ENCODE measurements at regions not wholly inside any gene's neighbourhood (a gene's known extent, or its start where the extent isn't known, plus 50 kb on each side); places are given as distances from the start of the nearest gene placed in this dataset.
"Not testable (repeated sequence)": the region's sequence is repeated elsewhere in the genome, so short reads cannot be mapped to it uniquely, and the experiment has no call there.

- DNase-seq (ENCODE audit: low read depth in 2 of 3, low spot score in 2 of 3) = no peak
Observed at GRCh38 chr14:76264384-76264783, 111.6 kb upstream of the ESRRB start.

DNA sequence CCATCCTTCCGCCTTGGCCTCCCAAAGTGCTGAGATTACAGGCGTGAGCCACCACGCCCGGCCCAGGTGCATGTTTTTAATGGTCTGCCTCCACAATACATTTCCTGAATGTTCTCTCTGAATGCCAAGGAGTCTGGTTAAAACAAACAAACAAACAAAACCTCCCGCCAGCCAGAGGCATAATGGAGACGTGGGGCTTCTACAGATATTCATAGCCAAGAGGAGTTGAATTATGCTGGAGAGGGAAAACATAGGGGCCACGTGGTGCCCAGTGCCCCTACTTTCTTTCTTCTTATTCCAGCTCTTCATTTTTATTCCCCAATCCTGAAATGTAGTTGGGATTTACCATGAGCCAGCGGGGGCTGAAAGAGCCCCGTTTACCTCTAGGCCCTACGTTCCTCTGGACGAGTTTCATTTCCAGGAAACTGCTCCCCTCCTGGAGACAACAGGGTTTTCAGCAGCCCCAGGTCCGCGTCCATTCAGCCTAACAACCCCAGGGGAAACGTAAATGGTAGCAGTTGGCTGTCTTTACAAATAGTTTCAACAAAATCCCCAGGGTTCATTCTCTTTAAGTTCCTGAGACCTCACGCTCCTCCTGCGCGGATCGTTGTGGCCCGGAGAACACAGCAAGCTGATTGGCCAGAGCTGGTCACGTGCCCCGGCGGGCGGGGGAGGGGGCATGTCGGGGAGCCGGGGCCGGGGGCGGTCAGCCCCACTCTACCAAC is 108.5 kb upstream of the ESRRB start:
- peak in 2 of 3 donors; percentile 13 to 39 for DNase-seq (ENCODE audit: low read depth in 2 of 3, low spot score in 2 of 3)

- DNase-seq (ENCODE audit: low read depth in 2 of 3, low spot score in 2 of 3) = no peak
Observed at GRCh38 chr14:76268047-76268431, 107.9 kb upstream of the ESRRB start.

GRCh38 chr14:76268700-76269099 is 107.2 kb upstream of the ESRRB start:
- no peak for DNase-seq (ENCODE audit: low read depth in 2 of 3, low spot score in 2 of 3)

GRCh38 chr14:76271041-76271755 is 104.7 kb upstream of the ESRRB start:
- no peak for DNase-seq (ENCODE audit: low read depth in 2 of 3, low spot score in 2 of 3)

DNA sequence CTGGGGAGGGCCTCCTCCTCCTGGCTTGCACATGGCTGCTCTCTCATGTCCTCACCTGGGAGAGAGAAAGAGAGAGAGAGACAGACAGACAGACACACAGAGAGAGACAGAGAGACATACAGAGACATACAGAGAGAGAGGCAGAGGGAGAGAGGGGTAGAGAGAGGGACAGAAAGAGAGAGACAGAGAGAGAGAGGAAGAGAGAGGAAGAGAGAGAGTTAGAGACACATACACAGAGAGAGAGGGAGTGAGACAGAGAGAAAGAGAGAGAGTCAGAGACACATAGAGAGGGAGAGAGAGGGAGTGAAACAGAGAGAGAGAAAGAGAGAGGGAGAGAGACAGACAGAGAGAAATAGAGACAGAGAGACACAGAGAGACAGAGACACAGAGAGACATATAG is 103.6 kb upstream of the ESRRB start:
- no peak for DNase-seq (ENCODE audit: low read depth in 2 of 3, low spot score in 2 of 3)

- DNase-seq (ENCODE audit: low read depth in 2 of 3, low spot score in 2 of 3) = no peak
Observed at GRCh38 chr14:76272774-76273173, 103.2 kb upstream of the ESRRB start.

GRCh38 chr14:76273346-76273745 is 102.6 kb upstream of the ESRRB start:
- no peak for DNase-seq (ENCODE audit: low read depth in 2 of 3, low spot score in 2 of 3)

DNA sequence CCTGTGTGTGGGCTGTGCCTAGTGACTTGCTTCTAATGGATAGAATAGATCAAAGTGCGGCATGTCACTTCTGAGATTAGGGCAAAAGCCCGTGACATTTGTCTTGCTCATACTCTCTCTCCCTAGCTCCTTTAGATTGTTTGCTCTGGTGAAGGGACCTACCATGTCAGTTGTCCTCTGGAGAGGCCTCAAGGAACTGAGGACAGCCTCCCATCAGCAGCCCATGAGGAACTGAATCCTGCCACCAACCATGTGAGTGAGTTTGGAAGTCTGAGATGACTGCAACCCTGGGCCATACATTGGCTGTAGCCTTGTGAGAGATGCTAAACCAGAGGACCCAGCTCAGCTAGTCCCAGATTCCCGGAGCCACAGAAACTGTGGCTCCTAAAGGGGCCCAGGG is 101.6 kb upstream of the ESRRB start:
- DNase-seq (ENCODE audit: low read depth in 2 of 3, low spot score in 2 of 3) = no peak

DNA sequence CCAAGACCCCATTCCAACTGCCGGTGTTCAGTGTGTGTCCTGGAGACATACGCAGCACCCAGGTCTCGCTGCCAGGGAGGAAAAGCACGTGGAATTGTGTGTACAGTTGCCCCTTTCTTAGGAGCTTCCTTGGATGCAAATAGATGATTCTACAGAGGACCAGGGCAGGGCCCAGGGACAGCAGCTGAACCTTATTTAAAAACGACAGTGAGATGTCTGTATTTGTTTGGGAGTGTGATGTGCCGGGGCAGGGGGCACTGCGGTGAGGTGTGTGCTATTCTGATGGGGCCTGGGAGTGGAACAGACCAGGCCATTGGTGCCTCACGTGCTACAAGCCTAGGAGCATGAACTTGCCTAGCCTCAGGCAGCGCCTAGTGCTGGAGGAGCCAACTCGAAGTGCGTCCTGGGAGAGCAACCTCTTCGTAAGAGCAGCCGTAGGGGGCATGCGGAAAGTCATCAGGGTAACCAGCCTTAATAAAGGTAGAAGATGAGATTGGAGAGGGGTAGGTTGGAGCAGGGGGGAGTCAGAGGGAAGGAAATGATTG is 98.3 kb upstream of the ESRRB start:
- no peak for DNase-seq (ENCODE audit: low read depth in 2 of 3, low spot score in 2 of 3)

- no peak for DNase-seq (ENCODE audit: low read depth in 2 of 3, low spot score in 2 of 3)
Observed at GRCh38 chr14:76280221-76280620, 95.7 kb upstream of the ESRRB start.

- no peak for DNase-seq (ENCODE audit: low read depth in 2 of 3, low spot score in 2 of 3)
Observed at GRCh38 chr14:76282581-76282980, 93.4 kb upstream of the ESRRB start.

- DNase-seq (ENCODE audit: low read depth in 2 of 3, low spot score in 2 of 3) = no peak
Observed at GRCh38 chr14:76287063-76287462, 88.9 kb upstream of the ESRRB start.

DNA sequence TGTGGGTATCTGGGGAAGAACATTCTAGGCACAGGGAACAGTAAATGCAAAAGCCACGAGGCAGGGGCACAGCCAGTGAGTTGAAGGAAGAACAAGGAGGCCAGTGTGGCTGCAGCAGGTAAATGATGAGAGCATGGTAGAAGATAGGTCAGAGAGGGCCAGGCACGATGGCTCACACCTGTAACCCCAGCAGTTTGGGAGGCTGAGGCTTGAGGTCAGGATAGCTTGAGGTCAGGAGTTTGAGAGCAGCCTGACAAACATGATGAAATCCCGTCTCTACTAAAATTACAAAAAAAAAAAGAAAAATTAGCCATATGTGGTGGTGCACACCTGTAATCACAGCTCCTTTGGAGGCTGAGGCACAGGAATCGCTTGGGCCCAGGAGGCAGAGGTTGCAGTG is 86.7 kb upstream of the ESRRB start:
- DNase-seq (ENCODE audit: low read depth in 2 of 3, low spot score in 2 of 3) = no peak

DNA sequence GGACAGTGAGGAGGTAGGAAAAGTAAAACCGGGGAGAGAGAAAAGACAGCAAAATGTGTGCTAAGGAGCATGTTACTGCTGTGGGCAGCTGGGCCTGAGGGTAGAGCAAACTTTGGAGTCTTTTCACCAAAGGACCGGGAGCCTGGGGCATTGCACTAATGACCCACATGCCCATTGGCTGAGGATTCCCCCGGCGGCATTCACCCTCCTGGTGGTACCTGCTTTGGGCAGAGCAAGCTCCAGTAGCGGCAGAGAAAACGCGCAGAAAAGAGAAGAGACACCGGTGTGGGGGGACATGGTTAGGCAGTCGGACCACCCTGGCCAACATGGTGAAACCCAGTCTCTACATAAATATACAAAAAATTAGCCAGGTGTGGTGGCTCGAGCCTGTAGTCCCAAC is 83.4 kb upstream of the ESRRB start:
- no peak for DNase-seq (ENCODE audit: low read depth in 2 of 3, low spot score in 2 of 3)

DNA sequence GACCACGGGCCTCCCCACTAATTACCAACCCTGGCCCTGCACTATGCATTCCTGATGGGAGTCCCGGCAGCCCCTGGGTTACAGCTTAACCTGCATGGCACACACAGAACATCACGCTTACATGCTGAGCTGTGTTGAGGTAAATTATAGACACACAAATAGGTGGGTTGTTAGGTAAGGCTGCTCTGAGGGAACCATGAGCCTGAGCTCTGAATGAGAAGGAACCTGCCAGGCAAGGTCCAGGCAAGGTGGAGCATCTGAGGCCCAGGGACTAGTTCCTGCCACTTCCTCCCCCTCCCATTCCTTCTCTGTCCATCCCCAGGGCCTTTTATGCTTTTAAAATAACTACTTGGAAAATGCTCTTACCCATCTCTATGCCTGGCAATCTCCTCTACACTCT is 82.7 kb upstream of the ESRRB start:
- DNase-seq (ENCODE audit: low read depth in 2 of 3, low spot score in 2 of 3) = no peak

GRCh38 chr14:76293923-76294322 is 82.0 kb upstream of the ESRRB start:
- no peak for DNase-seq (ENCODE audit: low read depth in 2 of 3, low spot score in 2 of 3)

DNA sequence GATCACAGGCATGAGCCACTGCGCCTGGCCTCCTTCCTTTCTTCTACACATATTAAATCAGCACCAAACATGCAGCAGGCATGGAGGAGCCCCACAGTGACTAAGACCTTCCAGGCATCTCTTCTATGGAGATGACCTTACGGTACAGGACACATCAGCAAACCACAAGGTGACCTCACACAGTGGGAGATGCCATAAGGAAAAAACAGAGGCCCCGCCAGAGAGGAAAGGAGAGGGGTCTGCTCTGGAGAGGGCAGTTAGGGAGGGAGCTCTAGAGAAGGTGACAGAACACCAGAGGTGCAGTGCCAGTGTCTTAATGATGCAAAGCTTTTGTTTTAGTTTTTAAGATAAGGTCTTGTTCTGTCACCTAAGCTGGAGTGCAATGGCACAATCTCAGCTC is 81.1 kb upstream of the ESRRB start:
- DNase-seq (ENCODE audit: low read depth in 2 of 3, low spot score in 2 of 3) = no peak

DNA sequence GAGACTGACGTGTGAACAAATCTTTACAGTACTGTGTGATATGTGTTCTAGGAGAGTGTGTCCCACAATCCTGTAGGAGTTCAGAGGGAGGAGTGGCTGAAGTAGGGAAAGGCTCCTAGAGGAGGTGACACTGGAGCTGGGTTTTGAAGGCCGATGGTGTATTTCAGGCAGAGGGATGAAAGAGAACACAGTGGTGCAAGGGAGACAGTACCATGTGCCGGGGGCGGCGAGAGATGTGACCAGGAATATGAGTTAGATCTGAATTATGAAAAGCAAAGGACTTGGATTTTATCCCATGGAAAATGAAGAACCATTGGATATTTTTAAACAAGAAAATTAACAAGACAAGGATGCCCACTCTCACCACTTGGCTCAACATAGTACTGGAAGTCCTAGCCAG is 77.0 kb upstream of the ESRRB start:
- no peak for DNase-seq (ENCODE audit: low read depth in 2 of 3, low spot score in 2 of 3)

- DNase-seq (ENCODE audit: low read depth in 2 of 3, low spot score in 2 of 3) = not testable (repeated sequence)
Observed at GRCh38 chr14:76303188-76303587, 72.7 kb upstream of the ESRRB start.

DNA sequence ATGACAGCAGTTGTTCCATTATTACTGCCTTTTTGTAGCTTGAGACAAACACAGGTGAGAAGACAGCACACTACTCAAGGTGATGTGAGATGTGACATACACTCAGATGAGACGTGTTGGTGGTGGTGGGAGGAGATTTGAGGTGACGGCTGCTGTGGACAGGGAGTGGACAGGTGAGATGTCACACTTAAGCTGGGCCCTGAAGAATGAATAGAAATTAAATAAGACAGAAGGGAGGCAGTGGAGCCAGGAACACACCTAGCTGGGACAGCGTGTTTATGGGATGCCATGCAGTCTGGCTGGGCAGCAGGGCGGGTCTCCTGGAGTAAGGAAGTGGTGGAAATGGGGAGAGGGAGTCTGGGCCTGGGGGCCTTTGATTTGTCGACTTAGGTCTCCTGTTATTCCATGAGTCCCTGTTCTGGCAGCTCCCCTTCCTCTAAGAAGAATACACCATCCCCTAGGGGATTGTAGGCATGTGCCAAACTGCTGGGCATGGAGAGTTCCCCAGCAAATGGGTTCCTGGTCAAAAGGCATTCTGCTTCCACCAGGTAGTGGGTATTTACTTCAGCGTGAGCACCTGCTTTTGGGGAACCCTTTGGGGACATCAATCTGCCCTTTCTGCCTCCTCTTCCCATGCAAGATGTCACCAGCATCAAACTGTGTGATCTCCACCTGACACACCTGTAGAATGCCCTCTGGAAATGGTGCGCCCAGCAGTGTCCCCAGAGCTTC is 71.2 kb upstream of the ESRRB start:
- no peak for DNase-seq (ENCODE audit: low read depth in 2 of 3, low spot score in 2 of 3)
